IMR-90 (cell line): ENCODE measurements at regions not wholly inside any gene's neighbourhood (a gene's known extent, or its start where the extent isn't known, plus 50 kb on each side); places are given as distances from the start of the nearest gene placed in this dataset.

ENCODE experiments used
- BHLHE40 ChIP-seq: fragments of 150-350 bp; IDR thresholded peaks from 2 replicates; pipeline ENCODE4 v1.6.1; 2016; ENCODE audit warnings: mild to moderate bottlenecking, low read depth, low read length
- CEBPB ChIP-seq: IDR thresholded peaks from 2 replicates; pipeline ENCODE4 v1.6.1; 2012; ENCODE audit warnings: low read depth, low read length, improper control_type of control experiment
- CHD1 ChIP-seq: IDR thresholded peaks from 2 replicates; pipeline ENCODE4 v1.6.1; 2012; ENCODE audit warnings: low read depth, low read length, improper control_type of control experiment
- FOS ChIP-seq: fragments of 150-350 bp; IDR thresholded peaks from 2 replicates; pipeline ENCODE4 v1.6.1; 2016; ENCODE audit warnings: low read depth, low read length
- MAFK ChIP-seq: IDR thresholded peaks from 2 replicates; pipeline ENCODE4 v1.6.1; 2012; ENCODE audit warnings: low read depth, low read length, improper control_type of control experiment
- MXI1 ChIP-seq: IDR thresholded peaks from 2 replicates; pipeline ENCODE4 v1.6.1; 2012; ENCODE audit warnings: low read depth, mild to moderate bottlenecking, low read length, moderate library complexity, borderline replicate concordance
- POLR2A ChIP-seq: IDR thresholded peaks from 2 replicates; pipeline ENCODE4 v1.6.1; 2012; ENCODE audit warnings: mild to moderate bottlenecking, low read depth, low read length
- RAD21 ChIP-seq: IDR thresholded peaks from 2 replicates; pipeline ENCODE4 v1.6.1; 2012; ENCODE audit warnings: low read length, improper control_type of control experiment
- RCOR1 ChIP-seq: IDR thresholded peaks from 2 replicates; pipeline ENCODE4 v1.6.1; 2012; ENCODE audit warnings: mild to moderate bottlenecking, low read length, improper control_type of control experiment; ENCODE audit not compliant: insufficient replicate concordance
- RFX5 ChIP-seq: IDR thresholded peaks from 2 replicates; pipeline ENCODE4 v1.8.0; 2012; ENCODE audit warnings: low read depth, mild to moderate bottlenecking, low read length, moderate library complexity
- TF ChIP-seq, protein P1 (sequence below): conservative IDR thresholded peaks from 2 replicates; pipeline ENCODE4 v1.5.1; 2012; ENCODE audit warnings: mild to moderate bottlenecking, low read depth, low read length, improper control_type of control experiment
- TF ChIP-seq, protein P2 (sequence below): fragments of 150-350 bp; IDR thresholded peaks from 2 replicates; pipeline ENCODE4 v1.6.1; 2017; ENCODE audit warnings: mild to moderate bottlenecking, antibody characterized with exemption, low read length, low read depth

DNA sequence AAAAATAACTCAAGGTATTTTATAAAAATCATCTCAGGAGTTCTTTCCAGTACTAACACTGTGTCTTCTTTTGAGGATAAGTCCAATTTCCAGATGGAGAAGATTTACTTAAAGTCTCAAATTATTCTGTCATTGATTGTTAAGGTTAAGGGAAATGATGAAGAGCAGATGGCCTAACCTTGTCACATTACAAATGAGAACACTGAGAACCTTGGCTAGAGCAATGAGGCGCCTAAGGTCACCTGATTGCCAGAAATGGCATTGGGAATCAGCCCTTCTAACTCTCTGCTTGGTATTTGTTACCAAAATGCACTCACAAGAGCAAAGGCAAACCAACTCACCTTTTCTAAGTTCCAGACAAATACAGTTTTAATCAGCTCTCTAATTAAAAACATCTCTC lies 835.1 kb downstream of the RNF144A start:
- TF ChIP-seq, protein P1, sequence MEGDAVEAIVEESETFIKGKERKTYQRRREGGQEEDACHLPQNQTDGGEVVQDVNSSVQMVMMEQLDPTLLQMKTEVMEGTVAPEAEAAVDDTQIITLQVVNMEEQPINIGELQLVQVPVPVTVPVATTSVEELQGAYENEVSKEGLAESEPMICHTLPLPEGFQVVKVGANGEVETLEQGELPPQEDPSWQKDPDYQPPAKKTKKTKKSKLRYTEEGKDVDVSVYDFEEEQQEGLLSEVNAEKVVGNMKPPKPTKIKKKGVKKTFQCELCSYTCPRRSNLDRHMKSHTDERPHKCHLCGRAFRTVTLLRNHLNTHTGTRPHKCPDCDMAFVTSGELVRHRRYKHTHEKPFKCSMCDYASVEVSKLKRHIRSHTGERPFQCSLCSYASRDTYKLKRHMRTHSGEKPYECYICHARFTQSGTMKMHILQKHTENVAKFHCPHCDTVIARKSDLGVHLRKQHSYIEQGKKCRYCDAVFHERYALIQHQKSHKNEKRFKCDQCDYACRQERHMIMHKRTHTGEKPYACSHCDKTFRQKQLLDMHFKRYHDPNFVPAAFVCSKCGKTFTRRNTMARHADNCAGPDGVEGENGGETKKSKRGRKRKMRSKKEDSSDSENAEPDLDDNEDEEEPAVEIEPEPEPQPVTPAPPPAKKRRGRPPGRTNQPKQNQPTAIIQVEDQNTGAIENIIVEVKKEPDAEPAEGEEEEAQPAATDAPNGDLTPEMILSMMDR: no peak
- TF ChIP-seq POLR2A (no peak), RCOR1 (no peak), BHLHE40 (no peak), CEBPB (no peak), RFX5 (no peak), CHD1 (no peak), FOS (no peak), RAD21 (no peak), MAFK (no peak), MXI1 (no peak)
- TF ChIP-seq, protein P2, sequence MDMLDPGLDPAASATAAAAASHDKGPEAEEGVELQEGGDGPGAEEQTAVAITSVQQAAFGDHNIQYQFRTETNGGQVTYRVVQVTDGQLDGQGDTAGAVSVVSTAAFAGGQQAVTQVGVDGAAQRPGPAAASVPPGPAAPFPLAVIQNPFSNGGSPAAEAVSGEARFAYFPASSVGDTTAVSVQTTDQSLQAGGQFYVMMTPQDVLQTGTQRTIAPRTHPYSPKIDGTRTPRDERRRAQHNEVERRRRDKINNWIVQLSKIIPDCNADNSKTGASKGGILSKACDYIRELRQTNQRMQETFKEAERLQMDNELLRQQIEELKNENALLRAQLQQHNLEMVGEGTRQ: no peak
